ENCODE measurements at regions not wholly inside any gene's neighbourhood (a gene's known extent, or its start where the extent isn't known, plus 50 kb on each side); places are given as distances from the start of the nearest gene placed in this dataset.
"Not testable (repeated sequence)": the region's sequence is repeated elsewhere in the genome, so short reads cannot be mapped to it uniquely, and the experiment has no call there.

GRCh38 chr12:58069268-58069963, 128.0 kb downstream of the ATP23 start:
- DNase-seq, result no peak

- no peak for DNase-seq
Measured at GRCh38 chr12:58071994-58072393, 130.6 kb downstream of the ATP23 start.

GRCh38 chr12:58074259-58074658, 132.9 kb downstream of the ATP23 start:
- DNase-seq, result no peak

GRCh38 chr12:58079806-58080205, 138.4 kb downstream of the ATP23 start:
- DNase-seq, result no peak

GRCh38 chr12:58081488-58081887, 140.1 kb downstream of the ATP23 start:
- DNase-seq, result no peak

GRCh38 chr12:58082996-58083395, 141.6 kb downstream of the ATP23 start:
- no peak for DNase-seq

GRCh38 chr12:58086006-58086405, 144.6 kb downstream of the ATP23 start:
- DNase-seq, result no peak

- DNase-seq, result no peak
Measured at GRCh38 chr12:58086930-58087329, 145.6 kb downstream of the ATP23 start.

- no peak for DNase-seq
Measured at GRCh38 chr12:58087423-58088127, 146.2 kb downstream of the ATP23 start.

- no peak for DNase-seq
Measured at GRCh38 chr12:58089588-58089987, 148.2 kb downstream of the ATP23 start.

GRCh38 chr12:58090685-58091084, 149.3 kb downstream of the ATP23 start:
- DNase-seq, result no peak

- DNase-seq, result no peak
Measured at GRCh38 chr12:58095002-58095401, 153.6 kb downstream of the ATP23 start.

- DNase-seq, result no peak
Measured at GRCh38 chr12:58097741-58098140, 156.4 kb downstream of the ATP23 start.

GRCh38 chr12:58099476-58099875, 158.1 kb downstream of the ATP23 start:
- DNase-seq, result no peak

- no peak for DNase-seq
Measured at GRCh38 chr12:58104351-58104755, 163.0 kb downstream of the ATP23 start.

GRCh38 chr12:58105225-58106119, 164.1 kb downstream of the ATP23 start:
- no peak for DNase-seq

GRCh38 chr12:58106195-58106594, 164.8 kb downstream of the ATP23 start:
- DNase-seq, result no peak

- no peak for DNase-seq
Measured at GRCh38 chr12:58117201-58117600, 175.8 kb downstream of the ATP23 start.

GRCh38 chr12:58117667-58118066, 176.3 kb downstream of the ATP23 start:
- DNase-seq, result no peak

- DNase-seq, result not testable (repeated sequence)
Measured at GRCh38 chr12:58125761-58126160, 184.4 kb downstream of the ATP23 start.

- no peak for DNase-seq
Measured at GRCh38 chr12:58131986-58132755, 190.8 kb downstream of the ATP23 start.

GRCh38 chr12:58138424-58138823, 197.1 kb downstream of the ATP23 start:
- no peak for DNase-seq

- DNase-seq, result no peak
Measured at GRCh38 chr12:58139894-58140293, 198.5 kb downstream of the ATP23 start.

Data from stimulated activated naive CD4-positive, alpha-beta T cell (primary cell).